GM19467 (cell line): ENCODE measurements at regions not wholly inside any gene's neighbourhood (a gene's known extent, or its start where the extent isn't known, plus 50 kb on each side); places are given as distances from the start of the nearest gene placed in this dataset.
"Not testable (repeated sequence)": the region's sequence is repeated elsewhere in the genome, so short reads cannot be mapped to it uniquely, and the experiment has no call there.

ENCODE experiments used
- ATAC-seq: cut with Tn5 transposase; IDR thresholded peaks from one replicate; pipeline ENCODE4 v1.9.1; 2021; ENCODE audit warnings: mild to moderate bottlenecking, moderate library complexity; ENCODE audit not compliant: unreplicated experiment

GRCh38 chr11:28787897-28788296 lies 679.7 kb downstream of the METTL15 start:
- ATAC-seq = not testable (repeated sequence)

DNA sequence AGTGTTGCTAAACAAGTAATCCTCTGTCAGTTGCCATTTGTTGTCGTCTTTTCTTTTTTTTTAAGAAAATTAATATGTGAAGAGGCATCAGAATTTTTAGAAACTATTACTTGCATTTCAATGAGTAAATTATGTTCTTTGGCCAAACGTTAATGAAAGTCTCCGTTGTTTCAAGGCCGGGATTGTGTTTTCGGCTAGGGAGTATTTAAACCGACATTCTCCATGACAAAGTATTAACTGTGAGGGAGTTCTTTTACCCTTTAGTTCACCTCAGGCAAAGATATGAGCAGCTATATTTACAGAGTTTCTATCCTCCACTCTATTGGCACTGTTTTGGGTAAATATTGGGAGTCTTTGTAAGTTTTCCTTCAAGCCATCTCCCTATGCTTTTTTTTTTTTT lies 668.9 kb downstream of the METTL15 start:
- no peak for ATAC-seq

- no peak for ATAC-seq
These were observed 665.4 kb downstream of the METTL15 start for GRCh38 chr11:28773606-28774005.

DNA sequence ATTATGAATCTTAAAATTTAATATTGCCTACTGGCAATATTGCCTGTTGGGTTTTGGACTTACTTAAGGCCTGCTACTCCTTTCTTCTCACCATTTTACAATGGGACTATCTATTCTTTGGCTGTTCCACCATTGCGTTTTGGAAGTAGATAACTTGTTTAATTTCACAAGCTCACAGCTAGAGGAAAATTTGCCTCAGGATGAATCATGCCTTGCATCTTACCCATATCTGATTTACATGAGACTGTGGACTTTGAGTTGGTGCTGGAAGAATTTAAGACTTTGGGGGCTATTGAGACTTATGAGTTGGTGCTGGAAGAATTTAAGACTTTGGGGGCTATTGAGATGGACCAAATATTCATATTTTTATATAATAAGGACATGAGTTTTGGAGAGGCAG lies 662.6 kb downstream of the METTL15 start:
- no peak for ATAC-seq

- ATAC-seq = no peak
These were observed 659.4 kb downstream of the METTL15 start for GRCh38 chr11:28767574-28767973.

DNA sequence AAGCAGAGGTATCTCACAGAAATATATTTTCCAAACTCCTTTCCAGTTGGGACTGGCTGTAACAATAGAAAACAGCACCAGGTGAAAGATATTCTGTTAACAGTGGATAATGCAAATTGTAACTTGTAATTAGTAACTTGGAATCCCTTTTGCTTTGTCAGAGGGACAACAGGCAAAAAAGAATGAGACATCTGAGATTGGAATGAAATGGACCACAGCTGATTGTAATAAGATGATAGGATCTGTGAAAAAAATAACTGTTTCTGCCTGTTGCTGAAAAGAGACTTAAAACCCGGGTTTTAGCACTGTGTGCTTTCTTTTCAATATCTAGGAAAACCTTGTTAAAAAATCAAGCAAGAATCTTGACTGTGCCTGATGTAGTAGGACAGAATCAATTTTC lies 655.7 kb downstream of the METTL15 start:
- no peak for ATAC-seq

- no peak for ATAC-seq
These were observed 655.0 kb downstream of the METTL15 start for GRCh38 chr11:28763151-28763550.

- no peak for ATAC-seq
These were observed 652.6 kb downstream of the METTL15 start for GRCh38 chr11:28760676-28761390.

DNA sequence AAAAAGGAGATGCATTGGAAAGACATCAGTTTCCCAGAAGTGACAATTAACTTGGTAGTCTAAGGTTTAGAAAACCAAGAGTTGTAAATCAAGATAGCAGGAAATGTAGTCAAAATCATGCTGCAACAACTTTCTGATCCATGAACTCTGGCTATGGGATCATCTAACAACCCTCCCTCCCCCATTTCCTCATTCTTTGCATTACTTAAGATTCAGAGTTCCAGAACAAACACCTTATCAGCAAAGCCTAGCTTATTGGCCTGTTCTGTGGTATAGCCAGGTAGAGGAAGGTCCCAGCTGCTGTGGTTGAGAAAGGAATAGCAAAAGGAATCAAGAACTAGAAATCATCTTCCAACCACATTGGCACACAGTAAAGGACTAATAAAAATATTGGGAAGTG lies 651.1 kb downstream of the METTL15 start:
- ATAC-seq = no peak

DNA sequence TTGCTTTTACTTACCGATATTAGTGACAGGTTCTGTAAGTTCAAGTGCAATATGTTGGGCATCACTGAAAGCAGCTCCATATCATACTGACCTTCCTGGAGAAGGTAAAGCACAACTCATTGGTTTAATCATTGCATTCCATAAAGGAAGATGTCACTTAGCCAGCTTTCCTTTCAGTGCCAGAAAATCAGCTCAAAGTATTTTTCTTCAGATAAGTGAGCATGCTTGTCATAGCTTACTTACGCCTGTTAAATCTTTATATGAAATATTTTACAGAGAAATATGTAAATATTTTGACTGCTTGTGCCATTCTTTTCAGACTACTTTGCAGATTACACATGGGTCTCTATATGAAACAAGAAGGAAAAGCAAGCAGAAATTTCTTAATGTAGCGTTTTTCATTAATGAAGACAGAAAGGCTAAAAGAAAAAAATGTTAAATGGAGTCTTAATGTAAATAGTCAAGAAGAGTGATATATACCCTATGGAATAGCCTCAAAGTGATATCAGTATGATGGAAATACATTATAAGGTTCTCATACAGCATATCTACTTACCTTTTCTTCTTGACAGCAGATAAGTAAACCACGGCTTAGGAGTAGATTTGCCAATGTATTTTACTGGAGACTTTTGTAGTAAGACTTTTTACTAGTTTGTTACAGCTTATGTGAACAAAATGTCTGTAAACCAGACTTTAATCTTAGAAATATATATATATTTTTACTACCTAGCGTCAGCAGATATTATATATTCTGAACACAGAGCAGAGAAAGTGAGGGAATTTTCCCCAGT lies 649.7 kb downstream of the METTL15 start:
- no peak for ATAC-seq

GRCh38 chr11:28756977-28757376 lies 648.8 kb downstream of the METTL15 start:
- no peak for ATAC-seq

DNA sequence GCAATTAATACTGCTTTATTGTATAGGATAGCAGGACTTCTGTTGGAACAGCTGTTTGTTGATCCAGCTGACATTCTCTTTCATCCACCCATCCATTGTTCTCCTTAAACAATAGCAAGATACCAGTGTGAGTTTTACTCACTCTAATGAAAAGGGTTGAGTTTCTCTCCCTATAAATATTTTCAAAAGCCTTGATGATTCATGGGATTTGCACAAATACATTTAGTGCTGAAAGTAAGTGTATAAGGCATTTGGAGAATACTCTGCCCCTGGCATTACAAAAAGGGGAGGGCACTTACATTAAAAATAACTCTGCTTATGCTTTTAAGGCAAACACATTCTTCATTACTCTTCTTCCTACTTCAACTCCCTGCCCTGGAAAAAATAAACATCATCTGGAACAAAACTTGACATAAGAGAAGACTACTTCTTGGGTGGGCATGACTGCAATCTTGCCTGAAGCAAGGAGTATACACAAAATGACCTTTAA lies 634.9 kb downstream of the METTL15 start:
- ATAC-seq = no peak

GRCh38 chr11:28739489-28740280 lies 631.5 kb downstream of the METTL15 start:
- no peak for ATAC-seq

GRCh38 chr11:28738549-28738948 lies 630.4 kb downstream of the METTL15 start:
- ATAC-seq = no peak

DNA sequence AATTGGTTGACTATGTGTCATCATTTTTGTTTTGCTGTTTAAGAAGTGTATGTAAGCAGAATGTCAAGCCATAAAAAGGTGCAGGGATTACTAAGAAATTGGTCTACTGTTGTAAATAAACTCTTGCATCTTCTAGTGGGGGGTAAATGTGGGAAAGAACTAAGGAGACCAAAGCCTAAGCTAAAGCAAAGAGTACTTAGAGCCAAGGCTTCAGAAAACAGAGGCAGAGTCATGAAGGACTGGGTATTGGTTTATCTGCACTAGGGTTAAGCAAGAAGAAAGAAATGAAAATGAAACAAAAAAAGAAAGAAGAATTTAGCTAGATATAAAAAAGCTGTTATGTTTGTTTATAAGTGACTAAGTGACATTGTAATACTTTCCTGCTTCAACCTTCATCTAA lies 628.1 kb downstream of the METTL15 start:
- ATAC-seq = no peak

- ATAC-seq = no peak
These were observed 627.3 kb downstream of the METTL15 start for GRCh38 chr11:28735511-28735910.

GRCh38 chr11:28730889-28731288 lies 622.7 kb downstream of the METTL15 start:
- ATAC-seq = no peak

- ATAC-seq = no peak
These were observed 622.1 kb downstream of the METTL15 start for GRCh38 chr11:28730336-28730735.

DNA sequence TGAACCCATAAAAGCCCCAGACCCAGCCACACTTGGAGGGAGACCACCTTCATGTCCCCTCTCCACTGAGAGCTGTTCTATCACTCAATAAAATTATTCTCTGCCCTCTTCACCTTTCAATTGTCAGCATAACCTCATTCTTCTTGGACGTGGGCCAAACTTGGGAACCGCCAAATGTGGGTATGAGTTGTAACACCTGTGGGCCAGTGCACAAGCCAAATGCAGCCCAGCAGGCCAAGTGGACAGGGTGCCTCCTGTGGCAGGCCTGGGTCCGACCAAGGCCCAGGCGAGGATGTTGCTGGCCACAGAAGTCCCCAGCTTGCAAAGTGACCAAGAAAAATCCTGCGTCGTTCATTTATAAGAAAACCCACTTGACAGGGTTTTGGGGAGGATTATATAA lies 621.2 kb downstream of the METTL15 start:
- no peak for ATAC-seq

DNA sequence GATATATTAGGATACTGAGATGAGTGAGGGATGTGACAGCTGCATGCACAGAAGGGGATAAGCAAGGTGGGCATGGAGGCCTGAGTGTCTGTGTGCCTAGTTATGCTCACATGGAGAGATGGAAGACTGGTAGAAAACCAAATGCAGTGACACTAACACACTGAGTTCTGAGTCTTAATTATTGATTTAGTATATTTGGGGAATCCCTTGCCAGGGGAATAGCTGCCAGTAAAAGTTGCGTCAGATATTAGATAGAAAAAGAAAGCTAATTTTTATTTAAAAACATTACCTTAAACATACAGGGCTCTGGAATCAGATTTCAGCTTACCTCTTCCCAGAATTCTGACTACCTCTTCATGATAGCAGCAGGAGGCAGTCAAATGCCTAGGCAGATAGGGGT lies 620.5 kb downstream of the METTL15 start:
- ATAC-seq = no peak

DNA sequence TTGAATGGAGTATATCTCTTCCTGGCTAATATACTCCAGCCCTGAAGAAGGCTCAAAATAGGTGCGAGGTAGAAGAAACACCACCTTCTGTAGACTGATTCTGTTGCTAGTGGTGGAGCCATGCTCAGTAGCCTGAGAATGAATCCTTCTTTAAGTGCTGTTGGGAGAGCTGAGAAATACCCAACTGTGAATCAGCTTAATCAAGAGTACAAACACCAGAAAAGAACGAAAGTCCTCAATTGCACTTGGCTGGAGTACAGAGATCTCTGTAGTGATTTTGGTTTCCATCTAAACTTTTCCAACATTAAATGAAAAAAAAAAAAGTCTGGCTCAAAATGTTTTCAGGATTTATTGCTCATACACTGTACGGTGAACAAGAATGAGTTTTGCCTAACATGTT lies 619.1 kb downstream of the METTL15 start:
- no peak for ATAC-seq
